ENCODE measurements at regions not wholly inside any gene's neighbourhood (a gene's known extent, or its start where the extent isn't known, plus 50 kb on each side); places are given as distances from the start of the nearest gene placed in this dataset.

- Histone ChIP-seq H3K9me3 (ENCODE audit: low read depth, low read length) (no peaks in the 10 kb centered on the region), H3K27me3 (ENCODE audit: insufficient read depth, low read length) (no peaks in the 10 kb centered on the region), H3K79me2 (ENCODE audit: insufficient read depth, low read length) (no peaks in the 10 kb centered on the region), H3K4me2 (ENCODE audit: insufficient read depth, low read length) (peak overlapping the region; percentile 13), H3K27ac (ENCODE audit: low read depth, low read length) (no peak overlapping the region), H3K4me1 (ENCODE audit: insufficient read depth, low read length) (peaks cover 10% of the 10 kb centered on the region), H2AFZ (ENCODE audit: low read length) (no peak overlapping the region), H4K20me1 (ENCODE audit: insufficient read depth, low read length) (no peaks in the 10 kb centered on the region), H3K36me3 (ENCODE audit: insufficient read depth, low read length) (no peaks in the 10 kb centered on the region), H3K4me3 (ENCODE audit: insufficient read depth, low read length) (no peak overlapping the region)
- peak; percentile 74 for DNase-seq (ENCODE audit: insufficient read length, low spot score, missing footprints)
- TF ChIP-seq, protein P1, sequence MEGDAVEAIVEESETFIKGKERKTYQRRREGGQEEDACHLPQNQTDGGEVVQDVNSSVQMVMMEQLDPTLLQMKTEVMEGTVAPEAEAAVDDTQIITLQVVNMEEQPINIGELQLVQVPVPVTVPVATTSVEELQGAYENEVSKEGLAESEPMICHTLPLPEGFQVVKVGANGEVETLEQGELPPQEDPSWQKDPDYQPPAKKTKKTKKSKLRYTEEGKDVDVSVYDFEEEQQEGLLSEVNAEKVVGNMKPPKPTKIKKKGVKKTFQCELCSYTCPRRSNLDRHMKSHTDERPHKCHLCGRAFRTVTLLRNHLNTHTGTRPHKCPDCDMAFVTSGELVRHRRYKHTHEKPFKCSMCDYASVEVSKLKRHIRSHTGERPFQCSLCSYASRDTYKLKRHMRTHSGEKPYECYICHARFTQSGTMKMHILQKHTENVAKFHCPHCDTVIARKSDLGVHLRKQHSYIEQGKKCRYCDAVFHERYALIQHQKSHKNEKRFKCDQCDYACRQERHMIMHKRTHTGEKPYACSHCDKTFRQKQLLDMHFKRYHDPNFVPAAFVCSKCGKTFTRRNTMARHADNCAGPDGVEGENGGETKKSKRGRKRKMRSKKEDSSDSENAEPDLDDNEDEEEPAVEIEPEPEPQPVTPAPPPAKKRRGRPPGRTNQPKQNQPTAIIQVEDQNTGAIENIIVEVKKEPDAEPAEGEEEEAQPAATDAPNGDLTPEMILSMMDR (IDR thresholded peaks at IDR 0.05; ENCODE audit: extremely low read depth, low read depth, low read length), result no peak
Measured at GRCh38 chr1:82227306-82228095, 426.8 kb downstream of the ADGRL2 start.

DNA sequence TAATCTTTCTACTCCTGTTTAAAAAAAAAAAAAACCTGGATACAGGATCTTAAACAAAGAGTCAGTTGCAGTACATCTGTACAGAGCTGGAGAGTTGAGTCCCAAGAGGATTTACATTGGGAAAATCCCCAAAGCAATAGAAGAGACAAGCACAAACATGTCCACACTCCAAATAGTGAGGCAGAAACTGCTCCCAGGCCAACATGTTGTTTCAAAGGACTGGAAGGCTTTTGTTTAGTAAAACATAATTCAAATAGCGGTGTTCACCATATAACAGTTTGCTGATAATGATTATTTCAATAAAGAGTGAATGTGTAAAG lies 425.4 kb downstream of the ADGRL2 start:
- no peaks in the 10 kb centered on the region for H3K27me3 ChIP-seq (ENCODE audit: insufficient read depth, low read length)
- no peaks in the 10 kb centered on the region for H4K20me1 ChIP-seq (ENCODE audit: insufficient read depth, low read length)
- H3K36me3 ChIP-seq (ENCODE audit: insufficient read depth, low read length), result no peaks in the 10 kb centered on the region
- H2AFZ ChIP-seq (ENCODE audit: low read length), result no peak overlapping the region
- no peak overlapping the region for H3K4me2 ChIP-seq (ENCODE audit: insufficient read depth, low read length)
- TF ChIP-seq, protein P1 (IDR thresholded peaks at IDR 0.05; ENCODE audit: extremely low read depth, low read depth, low read length), result no peak
- no peak for DNase-seq (ENCODE audit: insufficient read length, low spot score, missing footprints)
- no peak overlapping the region for H3K4me3 ChIP-seq (ENCODE audit: insufficient read depth, low read length)
- H3K79me2 ChIP-seq (ENCODE audit: insufficient read depth, low read length), result no peaks in the 10 kb centered on the region
- H3K4me1 ChIP-seq (ENCODE audit: insufficient read depth, low read length), result peaks cover 10% of the 10 kb centered on the region
- H3K27ac ChIP-seq (ENCODE audit: low read depth, low read length), result no peak overlapping the region
- H3K9me3 ChIP-seq (ENCODE audit: low read depth, low read length), result no peaks in the 10 kb centered on the region

DNA sequence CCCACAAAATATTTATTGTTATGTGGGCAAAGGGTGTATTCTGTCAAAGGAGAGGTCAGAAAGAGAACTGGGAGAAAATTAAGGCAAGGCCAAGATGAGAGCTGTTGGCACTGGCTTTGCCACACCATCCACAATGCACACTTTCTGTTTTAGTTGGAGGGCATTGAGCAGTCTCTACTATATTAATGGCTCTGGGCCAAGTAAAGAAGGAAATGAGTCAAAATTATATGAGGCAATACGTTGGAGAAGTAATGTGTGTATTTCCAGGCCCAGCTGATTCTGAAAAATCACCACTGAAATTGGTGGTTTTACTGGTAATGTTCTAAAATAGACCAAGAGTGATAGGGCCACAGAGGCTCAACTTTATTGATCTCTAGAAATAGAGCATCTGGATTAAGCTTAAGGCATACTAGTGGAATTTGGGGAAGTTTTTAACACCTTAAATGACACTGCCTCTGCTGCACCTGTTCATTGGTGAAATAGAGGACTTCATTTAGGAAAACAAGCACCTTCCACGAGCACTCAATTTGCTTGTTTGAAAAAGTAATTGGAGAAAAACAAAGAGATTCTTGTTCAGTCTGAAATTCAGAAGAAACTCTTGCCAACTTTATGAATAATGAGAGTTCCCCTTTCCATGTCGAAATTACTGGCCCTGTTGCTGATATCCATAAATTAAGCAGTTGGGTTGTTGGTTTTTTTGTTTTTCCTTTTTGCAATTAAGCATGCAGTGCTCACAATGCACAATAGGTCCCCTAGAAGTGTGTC lies 424.9 kb downstream of the ADGRL2 start:
- Histone ChIP-seq H3K27ac (ENCODE audit: low read depth, low read length) (no peak overlapping the region), H4K20me1 (ENCODE audit: insufficient read depth, low read length) (no peaks in the 10 kb centered on the region), H3K79me2 (ENCODE audit: insufficient read depth, low read length) (no peaks in the 10 kb centered on the region), H3K4me1 (ENCODE audit: insufficient read depth, low read length) (peaks cover 10% of the 10 kb centered on the region), H3K4me2 (ENCODE audit: insufficient read depth, low read length) (no peak overlapping the region), H3K36me3 (ENCODE audit: insufficient read depth, low read length) (no peaks in the 10 kb centered on the region), H3K4me3 (ENCODE audit: insufficient read depth, low read length) (no peak overlapping the region), H2AFZ (ENCODE audit: low read length) (no peak overlapping the region), H3K27me3 (ENCODE audit: insufficient read depth, low read length) (no peaks in the 10 kb centered on the region), H3K9me3 (ENCODE audit: low read depth, low read length) (no peaks in the 10 kb centered on the region)
- peak; percentile 35 for DNase-seq (ENCODE audit: insufficient read length, low spot score, missing footprints)
- TF ChIP-seq, protein P1 (IDR thresholded peaks at IDR 0.05; ENCODE audit: extremely low read depth, low read depth, low read length), result no peak

DNA sequence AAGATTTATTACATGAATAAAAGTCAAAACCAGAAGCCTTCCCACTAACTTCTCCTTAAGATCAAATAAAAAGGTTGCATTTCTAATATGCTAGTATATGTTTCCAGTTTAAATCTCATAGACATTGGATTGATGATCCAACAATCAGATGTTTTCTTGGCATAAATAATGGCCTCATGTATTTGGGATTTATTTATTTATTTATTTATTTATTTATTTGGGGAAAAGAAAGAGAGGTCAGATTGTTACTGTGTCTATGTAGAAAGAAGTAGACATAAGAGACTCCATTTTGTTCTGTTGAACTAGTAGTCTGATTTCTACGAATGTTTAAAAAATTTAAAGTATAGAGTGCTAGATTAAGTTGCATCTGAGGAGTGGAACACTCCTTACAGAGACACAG lies 422.4 kb downstream of the ADGRL2 start:
- peaks cover 10% of the 10 kb centered on the region for H3K4me1 ChIP-seq (ENCODE audit: insufficient read depth, low read length)
- H3K9me3 ChIP-seq (ENCODE audit: low read depth, low read length), result no peaks in the 10 kb centered on the region
- no peak overlapping the region for H3K4me2 ChIP-seq (ENCODE audit: insufficient read depth, low read length)
- TF ChIP-seq, protein P1 (IDR thresholded peaks at IDR 0.05; ENCODE audit: extremely low read depth, low read depth, low read length), result no peak
- no peak for DNase-seq (ENCODE audit: insufficient read length, low spot score, missing footprints)
- H3K27ac ChIP-seq (ENCODE audit: low read depth, low read length), result no peak overlapping the region
- no peak overlapping the region for H2AFZ ChIP-seq (ENCODE audit: low read length)
- no peak overlapping the region for H3K4me3 ChIP-seq (ENCODE audit: insufficient read depth, low read length)
- H3K36me3 ChIP-seq (ENCODE audit: insufficient read depth, low read length), result no peaks in the 10 kb centered on the region
- H3K79me2 ChIP-seq (ENCODE audit: insufficient read depth, low read length), result no peaks in the 10 kb centered on the region
- no peaks in the 10 kb centered on the region for H4K20me1 ChIP-seq (ENCODE audit: insufficient read depth, low read length)
- no peaks in the 10 kb centered on the region for H3K27me3 ChIP-seq (ENCODE audit: insufficient read depth, low read length)
